IMR-90 (cell line): ENCODE measurements at regions not wholly inside any gene's neighbourhood (a gene's known extent, or its start where the extent isn't known, plus 50 kb on each side); places are given as distances from the start of the nearest gene placed in this dataset.

Experiments
- ATAC-seq: fragments of 200-7000 bp; cut with Tn5 transposase; 2 replicates; pipeline ENCODE4 v1.9.1; 2020; ENCODE audit warnings: low read depth, mild to moderate bottlenecking, moderate library complexity
- BruUV-seq: library from RNA; stranded (reverse); fragments of 400-500 nt; replicated peaks from 2 replicates; lab custom pipeline; 2021; lab: Mats Ljungman, UMichigan
- CTCF ChIA-PET: fragments of 300-600 bp; formaldehyde crosslinking; extraction: SDS; loops from one replicate; lab custom pipeline; 2021; ENCODE audit warnings: antibody characterized with exemption; lab: Yijun Ruan, JAX
- POLR2A ChIA-PET: fragments of 300-600 bp; sonication (Branson Sonifier 250); formaldehyde crosslinking; loops from one replicate; lab custom pipeline; 2022; ENCODE audit warnings: antibody characterized with exemption; ENCODE audit not compliant: unreplicated experiment; lab: Charles Lee
- DNase-seq: peaks from one replicate; pipeline ENCODE4 v3.0.0; 2013
- H2AFZ ChIP-seq: replicated peaks from 2 replicates; pipeline ENCODE3; 2013; ENCODE audit warnings: low read length, mild to moderate bottlenecking; ENCODE audit not compliant: poor library complexity
- H2AK5ac ChIP-seq: 2 replicates; pipeline ENCODE4 v1.6.1; 2013; ENCODE audit warnings: low read depth, low read length, inconsistent platforms
- H2AK9ac ChIP-seq: replicated peaks from 2 replicates; pipeline ENCODE3; 2013; ENCODE audit warnings: mild to moderate bottlenecking, low read depth, low read length, moderate library complexity; ENCODE audit not compliant: poor library complexity
- H2BK120ac ChIP-seq: 2 replicates; pipeline ENCODE4 v1.6.1; 2013; ENCODE audit warnings: low read depth, low read length, inconsistent platforms
- H2BK15ac ChIP-seq: 3 replicates; pipeline ENCODE4 v1.6.1; 2013; ENCODE audit warnings: low read depth, low read length, inconsistent platforms
- H2BK20ac ChIP-seq: 2 replicates; pipeline ENCODE4 v1.6.1; 2013; ENCODE audit warnings: low read depth, mild to moderate bottlenecking, inconsistent platforms, low read length, moderate library complexity
- H2BK5ac ChIP-seq: 2 replicates; pipeline ENCODE4 v1.6.1; 2013; ENCODE audit warnings: mild to moderate bottlenecking, low read depth, low read length, inconsistent platforms; ENCODE audit not compliant: poor library complexity, severe bottlenecking
- H3K14ac ChIP-seq: replicated peaks from 2 replicates; pipeline ENCODE4 v1.6.1; 2013; ENCODE audit warnings: low read depth, low read length, inconsistent platforms
- H3K18ac ChIP-seq: 2 replicates; pipeline ENCODE4 v1.6.1; 2013; ENCODE audit warnings: low read depth, low read length, control low read depth
- H3K23ac ChIP-seq: 2 replicates; pipeline ENCODE4 v1.6.1; 2013; ENCODE audit warnings: low read depth, low read length, inconsistent platforms
- H3K27ac ChIP-seq: 2 replicates; pipeline ENCODE4 v1.5.1; 2013; ENCODE audit warnings: mild to moderate bottlenecking, control low read depth, low read length; ENCODE audit not compliant: insufficient read depth
- H3K27me3 ChIP-seq: 2 replicates; pipeline ENCODE4 v1.6.1; 2013; ENCODE audit warnings: low read length; ENCODE audit not compliant: control insufficient read depth, insufficient read depth
- H3K36me3 ChIP-seq: 2 replicates; pipeline ENCODE4 v1.6.1; 2013; ENCODE audit warnings: low read length, mixed read lengths; ENCODE audit not compliant: control insufficient read depth, insufficient read depth
- H3K4ac ChIP-seq: 2 replicates; pipeline ENCODE4 v1.6.1; 2013; ENCODE audit warnings: low read depth, low read length, inconsistent platforms
- H3K4me1 ChIP-seq: 2 replicates; pipeline ENCODE4 v1.6.1; 2013; ENCODE audit warnings: low read length, mixed read lengths; ENCODE audit not compliant: control insufficient read depth, insufficient read depth
- H3K4me2 ChIP-seq: 2 replicates; pipeline ENCODE4 v1.6.1; 2013; ENCODE audit warnings: low read depth, mild to moderate bottlenecking, control low read depth, low read length, moderate library complexity
- H3K4me3 ChIP-seq: 2 replicates; pipeline ENCODE4 v1.5.1; 2013; ENCODE audit warnings: low read depth, mild to moderate bottlenecking, control low read depth, low read length, moderate library complexity; ENCODE audit not compliant: insufficient read depth
- H3K56ac ChIP-seq: 2 replicates; pipeline ENCODE4 v1.6.1; 2013; ENCODE audit warnings: low read length, inconsistent platforms; ENCODE audit not compliant: insufficient read depth; ENCODE audit errors: extremely low read depth
- H3K79me1 ChIP-seq, 2 experiments: 2 replicates each; pipeline ENCODE4 v1.6.1; 2013; ENCODE audit warnings: low read length in 2 of 2, inconsistent platforms in 1 of 2, low read depth in 1 of 2
- H3K9ac ChIP-seq: 2 replicates; pipeline ENCODE4 v1.6.1; 2013; ENCODE audit warnings: low read depth, low read length, control low read depth
- H3K9me1 ChIP-seq: 2 replicates; pipeline ENCODE4 v1.6.1; 2013; ENCODE audit warnings: low read length, inconsistent platforms; ENCODE audit not compliant: insufficient read depth
- H3K9me3 ChIP-seq: 2 replicates; pipeline ENCODE4 v1.6.1; 2013; ENCODE audit warnings: low read length; ENCODE audit not compliant: control insufficient read depth, insufficient read depth
- H4K20me1 ChIP-seq: 2 replicates; pipeline ENCODE4 v1.6.1; 2013; ENCODE audit warnings: low read length, inconsistent platforms; ENCODE audit not compliant: insufficient read depth
- H4K5ac ChIP-seq: 2 replicates; pipeline ENCODE4 v1.6.1; 2013; ENCODE audit warnings: mild to moderate bottlenecking, low read depth, low read length, control low read depth
- H4K8ac ChIP-seq, 2 experiments: 2 replicates each; pipeline ENCODE4 v1.6.1; 2013; ENCODE audit warnings: low read depth in 2 of 2, low read length in 2 of 2, control low read depth in 1 of 2, inconsistent platforms in 1 of 2
- H4K91ac ChIP-seq: 2 replicates; pipeline ENCODE4 v1.6.1; 2013; ENCODE audit warnings: low read depth, low read length, inconsistent platforms; ENCODE audit not compliant: insufficient read depth
- CEBPB ChIP-seq: IDR thresholded peaks from 2 replicates; pipeline ENCODE4 v1.6.1; 2012; ENCODE audit warnings: low read depth, low read length, improper control_type of control experiment
- RAD21 ChIP-seq: IDR thresholded peaks from 2 replicates; pipeline ENCODE4 v1.6.1; 2012; ENCODE audit warnings: low read length, improper control_type of control experiment
- SMC3 ChIP-seq: fragments of 150-350 bp; IDR thresholded peaks from 2 replicates; pipeline ENCODE4 v1.6.1; 2016; ENCODE audit warnings: low read depth, mild to moderate bottlenecking, antibody characterized with exemption, low read length, moderate library complexity
- WGBS, 2 experiments: methylation state at CpG; one replicate each; pipeline versions ENCODE4 v1.1.5 to v1.1.7; 2013; ENCODE audit warnings: missing lambda C conversion rate in 2 of 2; ENCODE audit not compliant: insufficient read length in 1 of 2; ENCODE audit errors: extremely low coverage in 2 of 2; 5-methylcytosine and 5-hydroxymethylcytosine counted together
- dilution Hi-C: fragments of 300-500 bp; cut with HindIII; formaldehyde crosslinking; loops from one replicate; pipeline ENCODE4 v1.14.3; 2018; ENCODE audit warnings: low sequenced_read_pairs; ENCODE audit not compliant: unreplicated experiment
- in situ Hi-C: fragments of 300-500 bp; cut with MboI; formaldehyde crosslinking; loops from 3 replicates; pipeline ENCODE4 v1.14.3; 2019; ENCODE audit warnings: low sequenced_read_pairs, inconsistent platforms, mixed read lengths
- intact Hi-C: fragments of 100-400 bp; cut with micrococcal nuclease; formaldehyde crosslinking; loops from 2 replicates; pipeline ENCODE4 v1.10.0; 2022
- TF ChIP-seq, protein P1 (sequence below): conservative IDR thresholded peaks from 2 replicates; pipeline ENCODE4 v1.5.1; 2012; ENCODE audit warnings: mild to moderate bottlenecking, low read depth, low read length, improper control_type of control experiment
- TF ChIP-seq, protein P2 (sequence below): fragments of 150-350 bp; IDR thresholded peaks from 2 replicates; pipeline ENCODE4 v1.6.1; 2017; ENCODE audit warnings: mild to moderate bottlenecking, antibody characterized with exemption, low read length, low read depth

- ATAC-seq (peak; percentile 92), DNase-seq (peak; percentile 78)
- Histone ChIP-seq H2BK5ac (no peak overlapping the region), H2BK15ac (no peak overlapping the region), H2AK5ac (no peak overlapping the region), H3K27me3 (peaks cover 20% of the 10 kb centered on the region), H4K91ac (no peak overlapping the region), H4K20me1 (no peaks in the 10 kb centered on the region), H3K4me3 (no peak overlapping the region), H3K18ac (no peak overlapping the region), H3K36me3 (no peaks in the 10 kb centered on the region), H3K9ac (peak overlapping the region; percentile 69), H3K23ac (no peak overlapping the region), H3K9me3 (no peaks in the 10 kb centered on the region), H3K14ac (no peak overlapping the region), H4K8ac (peak overlapping the region in 1 of 2 experiments; percentile 55; a peak in 2 of 4 replicates), H3K9me1 (no peaks in the 10 kb centered on the region), H3K4me2 (no peak overlapping the region; the same call in 1 of the 2 replicates), H2AFZ (peak overlapping the region; percentile 88), H2AK9ac (no peak overlapping the region), H3K4ac (no peak overlapping the region), H2BK120ac (no peak overlapping the region), H3K79me1 (no peaks in the 10 kb centered on the region), H3K4me1 (0 out of 2 replicates have a peak, but pooled peaks cover 1% of the 10 kb centered on the region), H3K56ac (no peak overlapping the region), H4K5ac (peak overlapping the region; percentile 75; the same call in 1 of the 2 replicates), H2BK20ac (no peak overlapping the region), H3K27ac (no peak overlapping the region)
- dilution Hi-C loops (no loop called here), intact Hi-C loops (loop anchor here (1.0 to 10.0 kb wide), 4 partner anchors 45 to 679 kb away; no protein-coding TSS in a partner anchor), in situ Hi-C loops (loop anchor here (5.0 kb wide), 2 partner anchors 44 to 236 kb away; no protein-coding TSS in a partner anchor)
- 0% methylated on average over 2 of the region's 7 CpGs; no CpG with 5 or more reads in 1 of the 2 experiments for WGBS, 2 experiments
- BruUV-seq, result no TSS peak
- CTCF ChIA-PET, result interaction anchor here (0.6 to 1.7 kb wide), 14 partner anchors 9 to 304 kb away, joined by 3 to 33 read pairs (median 4); partner anchors contain the start of genes ARFIP1 and TIGD4
- POLR2A ChIA-PET, result no interaction called here
- peak; percentile 79 for TF ChIP-seq SMC3
- no peak for TF ChIP-seq CEBPB
- peak; percentile 70 for TF ChIP-seq RAD21
- TF ChIP-seq, protein P1, sequence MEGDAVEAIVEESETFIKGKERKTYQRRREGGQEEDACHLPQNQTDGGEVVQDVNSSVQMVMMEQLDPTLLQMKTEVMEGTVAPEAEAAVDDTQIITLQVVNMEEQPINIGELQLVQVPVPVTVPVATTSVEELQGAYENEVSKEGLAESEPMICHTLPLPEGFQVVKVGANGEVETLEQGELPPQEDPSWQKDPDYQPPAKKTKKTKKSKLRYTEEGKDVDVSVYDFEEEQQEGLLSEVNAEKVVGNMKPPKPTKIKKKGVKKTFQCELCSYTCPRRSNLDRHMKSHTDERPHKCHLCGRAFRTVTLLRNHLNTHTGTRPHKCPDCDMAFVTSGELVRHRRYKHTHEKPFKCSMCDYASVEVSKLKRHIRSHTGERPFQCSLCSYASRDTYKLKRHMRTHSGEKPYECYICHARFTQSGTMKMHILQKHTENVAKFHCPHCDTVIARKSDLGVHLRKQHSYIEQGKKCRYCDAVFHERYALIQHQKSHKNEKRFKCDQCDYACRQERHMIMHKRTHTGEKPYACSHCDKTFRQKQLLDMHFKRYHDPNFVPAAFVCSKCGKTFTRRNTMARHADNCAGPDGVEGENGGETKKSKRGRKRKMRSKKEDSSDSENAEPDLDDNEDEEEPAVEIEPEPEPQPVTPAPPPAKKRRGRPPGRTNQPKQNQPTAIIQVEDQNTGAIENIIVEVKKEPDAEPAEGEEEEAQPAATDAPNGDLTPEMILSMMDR, result peak; percentile 74
- TF ChIP-seq, protein P2, sequence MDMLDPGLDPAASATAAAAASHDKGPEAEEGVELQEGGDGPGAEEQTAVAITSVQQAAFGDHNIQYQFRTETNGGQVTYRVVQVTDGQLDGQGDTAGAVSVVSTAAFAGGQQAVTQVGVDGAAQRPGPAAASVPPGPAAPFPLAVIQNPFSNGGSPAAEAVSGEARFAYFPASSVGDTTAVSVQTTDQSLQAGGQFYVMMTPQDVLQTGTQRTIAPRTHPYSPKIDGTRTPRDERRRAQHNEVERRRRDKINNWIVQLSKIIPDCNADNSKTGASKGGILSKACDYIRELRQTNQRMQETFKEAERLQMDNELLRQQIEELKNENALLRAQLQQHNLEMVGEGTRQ, result no peak
Observed at GRCh38 chr4:153083447-153083947, 120.7 kb upstream of the TRIM2 start.
